Endothelial cell of umbilical vein (primary cell): ENCODE measurements at regions not wholly inside any gene's neighbourhood (a gene's known extent, or its start where the extent isn't known, plus 50 kb on each side); places are given as distances from the start of the nearest gene placed in this dataset.

ENCODE experiments used
- BruUV-seq: library from RNA; stranded (reverse); fragments of 400-500 nt; replicated peaks from 2 replicates; lab custom pipeline; 2021; lab: Mats Ljungman, UMichigan
- CTCF ChIA-PET: fragments of 300-600, 350-600 bp; sonication (Branson Sonifier 250); formaldehyde crosslinking; loops from one replicate; lab custom pipeline; 2021; ENCODE audit warnings: antibody characterized with exemption, inconsistent platforms; lab: Charles Lee
- POLR2A ChIA-PET: fragments of 300-600, 350-600 bp; sonication (Branson Sonifier 250); formaldehyde crosslinking; loops from one replicate; lab custom pipeline; 2021; ENCODE audit warnings: antibody characterized with exemption, inconsistent platforms; lab: Charles Lee
- DNase-seq: peaks from one replicate; pipeline ENCODE4 v3.0.0-alpha.2; 2011; ENCODE audit warnings: low read depth, low spot score
- FAIRE-seq: peaks from 2 replicates; lab custom pipeline; 2011; peaks lifted over from hg19 to GRCh38; lab: Jason Lieb, UNC
- H2AFZ ChIP-seq: 2 replicates; pipeline ENCODE4 v1.6.0; 2012; ENCODE audit warnings: low read depth, low read length, control low read depth, inconsistent platforms
- H3K27ac ChIP-seq: 2 replicates; pipeline ENCODE4 v1.5.1; 2011; ENCODE audit warnings: low read depth, mild to moderate bottlenecking, control low read depth, low read length, moderate library complexity; ENCODE audit not compliant: insufficient read depth
- H3K27me3 ChIP-seq, 2 experiments: 2 replicates each; pipeline versions ENCODE4 v1.6.0 to v1.6.1; 2011; ENCODE audit warnings: low read length in 2 of 2, mixed read lengths in 1 of 2; ENCODE audit not compliant: control insufficient read depth in 2 of 2, insufficient read depth in 2 of 2
- H3K36me3 ChIP-seq, 2 experiments: 2 replicates in 1 of 2; 3 replicates in 1 of 2; pipeline ENCODE4 v1.5.1; 2011; ENCODE audit warnings: low read length in 2 of 2, mild to moderate bottlenecking in 1 of 2, moderate library complexity in 1 of 2; ENCODE audit not compliant: control insufficient read depth in 2 of 2, insufficient read depth in 2 of 2; ENCODE audit errors: extremely low read depth in 1 of 2
- H3K4me1 ChIP-seq: 3 replicates; pipeline ENCODE4 v1.5.1; 2011; ENCODE audit warnings: mild to moderate bottlenecking, low read length; ENCODE audit not compliant: control insufficient read depth, insufficient read depth; ENCODE audit errors: extremely low read depth
- H3K4me2 ChIP-seq: 2 replicates; pipeline ENCODE4 v1.6.1; 2011; ENCODE audit warnings: low read length, control low read depth, mixed read lengths; ENCODE audit not compliant: insufficient read depth
- H3K4me3 ChIP-seq, 3 experiments: fragments of 200-600 bp in 1 of 3; sonication (generic), shearing (Covaris generic) in 1 of 3; replicated peaks in 1 of 3; 2 replicates each; pipeline ENCODE4 v1.5.1; 2011 to 2016; ENCODE audit warnings: control low read depth in 3 of 3, low read length in 3 of 3, mild to moderate bottlenecking in 2 of 3, inconsistent platforms in 1 of 3, low read depth in 1 of 3, moderate library complexity in 1 of 3; ENCODE audit not compliant: insufficient read depth in 1 of 3
- H3K79me2 ChIP-seq: 2 replicates; pipeline ENCODE4 v1.6.0; 2012; ENCODE audit warnings: low read length, inconsistent platforms; ENCODE audit not compliant: control insufficient read depth, insufficient read depth
- H3K9ac ChIP-seq: replicated peaks from 2 replicates; pipeline ENCODE3; 2011; ENCODE audit warnings: low read length, control low read depth; ENCODE audit not compliant: insufficient read depth; ENCODE audit errors: extremely low read depth
- H3K9me1 ChIP-seq: replicated peaks from 3 replicates; pipeline ENCODE4 v1.6.0; 2011; ENCODE audit warnings: mild to moderate bottlenecking, low read length; ENCODE audit not compliant: control insufficient read depth, insufficient read depth; ENCODE audit errors: extremely low read depth
- H3K9me3 ChIP-seq: replicated peaks from 2 replicates; pipeline ENCODE4 v1.5.1; 2012; ENCODE audit warnings: low read length, inconsistent platforms; ENCODE audit not compliant: control insufficient read depth, insufficient read depth
- H4K20me1 ChIP-seq: replicated peaks from 2 replicates; pipeline ENCODE3; 2011; ENCODE audit warnings: mild to moderate bottlenecking, low read length; ENCODE audit not compliant: control insufficient read depth, insufficient read depth; ENCODE audit errors: extremely low read depth
- EZH2 ChIP-seq: IDR thresholded peaks from 2 replicates; pipeline ENCODE4 v1.6.1; 2012; ENCODE audit warnings: borderline replicate concordance, low read depth, mild to moderate bottlenecking, moderate library complexity, low read length, inconsistent platforms; ENCODE audit not compliant: severe bottlenecking
- FOS ChIP-seq: IDR thresholded peaks from 2 replicates; pipeline ENCODE4 v1.6.1; 2011; ENCODE audit warnings: mild to moderate bottlenecking, low read length, moderate library complexity, borderline replicate concordance; ENCODE audit not compliant: insufficient read depth
- GATA2 ChIP-seq: IDR thresholded peaks from 2 replicates; pipeline ENCODE4 v1.7.0; 2011; ENCODE audit warnings: low read depth, mild to moderate bottlenecking, moderate library complexity, mixed read lengths, low read length; ENCODE audit not compliant: insufficient read length, insufficient read depth
- JUN ChIP-seq: IDR thresholded peaks from 2 replicates; pipeline ENCODE4 v1.6.1; 2011; ENCODE audit warnings: borderline replicate concordance, low read depth; ENCODE audit not compliant: insufficient read length, insufficient read depth
- MYC ChIP-seq: IDR thresholded peaks from one replicate; pipeline ENCODE4 v1.6.1; 2011; ENCODE audit warnings: mild to moderate bottlenecking, low read depth, low read length
- dilution Hi-C: fragments of 300-500 bp; cut with MboI; formaldehyde crosslinking; loops from one replicate; pipeline ENCODE4 v1.15.0; 2019; ENCODE audit warnings: low sequenced_read_pairs; ENCODE audit not compliant: extremely low pct_ligation_motif_present
- intact Hi-C: fragments of 100-400 bp; cut with micrococcal nuclease; formaldehyde crosslinking; loops from one replicate; pipeline ENCODE4 v1.10.0; 2022
- TF ChIP-seq, protein P1 (sequence below): IDR thresholded peaks from 2 replicates; pipeline ENCODE4 v1.6.1; 2011; ENCODE audit not compliant: insufficient read depth, insufficient read length
- TF ChIP-seq, protein P2 (sequence below), 2 donors: IDR thresholded peaks; 1 replicate in 1 of 2; 2 replicates in 1 of 2; pipeline ENCODE4 v1.5.1; 2011; ENCODE audit warnings: low read length in 2 of 2, mild to moderate bottlenecking in 2 of 2, moderate library complexity in 2 of 2, control low read depth in 1 of 2, inconsistent platforms in 1 of 2, low read depth in 1 of 2; ENCODE audit not compliant: insufficient read depth in 1 of 2; ENCODE audit errors: extremely low read depth in 1 of 2

DNA sequence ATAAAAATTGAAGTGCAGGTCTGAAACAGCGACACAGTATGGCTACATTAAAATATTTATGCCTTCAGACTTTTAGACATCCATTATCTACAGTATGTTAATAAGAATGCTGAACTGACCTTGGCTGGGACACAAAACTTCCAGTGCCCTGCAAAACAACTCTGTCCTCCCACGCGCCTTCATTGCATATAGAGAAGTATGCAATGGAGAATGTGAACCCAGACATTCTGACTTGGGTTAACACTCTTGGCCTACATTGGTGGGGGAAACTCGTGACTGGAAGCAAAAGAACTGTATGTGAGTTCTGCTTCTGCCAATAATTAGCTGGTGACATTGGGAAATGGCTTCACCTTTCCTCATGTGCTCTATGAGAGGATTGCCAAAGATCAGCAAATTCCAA, 110.5 kb upstream of the SLC24A5 start:
- no TSS peak for BruUV-seq
- H3K9me3 ChIP-seq, result no peaks in the 10 kb centered on the region
- dilution Hi-C loops (no loop called here), intact Hi-C loops (no loop called here)
- H3K27ac ChIP-seq, result no peak overlapping the region
- H3K4me1 ChIP-seq, result no peaks in the 10 kb centered on the region
- H3K4me3 ChIP-seq, result no peak overlapping the region
- H3K9ac ChIP-seq, result no peak overlapping the region
- no peaks in the 10 kb centered on the region for H4K20me1 ChIP-seq
- no peaks in the 10 kb centered on the region for H3K9me1 ChIP-seq
- DNase-seq, result no peak
- FAIRE-seq, result no peak
- H3K27me3 ChIP-seq, result peaks cover 0 to 3% of the 10 kb centered on the region in 2 experiments
- no peaks in the 10 kb centered on the region for H3K36me3 ChIP-seq
- TF ChIP-seq JUN, result no peak
- TF ChIP-seq MYC, result no peak
- TF ChIP-seq, protein P1, sequence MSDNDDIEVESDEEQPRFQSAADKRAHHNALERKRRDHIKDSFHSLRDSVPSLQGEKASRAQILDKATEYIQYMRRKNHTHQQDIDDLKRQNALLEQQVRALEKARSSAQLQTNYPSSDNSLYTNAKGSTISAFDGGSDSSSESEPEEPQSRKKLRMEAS, result no peak
- no peak for TF ChIP-seq EZH2
- TF ChIP-seq, protein P2, sequence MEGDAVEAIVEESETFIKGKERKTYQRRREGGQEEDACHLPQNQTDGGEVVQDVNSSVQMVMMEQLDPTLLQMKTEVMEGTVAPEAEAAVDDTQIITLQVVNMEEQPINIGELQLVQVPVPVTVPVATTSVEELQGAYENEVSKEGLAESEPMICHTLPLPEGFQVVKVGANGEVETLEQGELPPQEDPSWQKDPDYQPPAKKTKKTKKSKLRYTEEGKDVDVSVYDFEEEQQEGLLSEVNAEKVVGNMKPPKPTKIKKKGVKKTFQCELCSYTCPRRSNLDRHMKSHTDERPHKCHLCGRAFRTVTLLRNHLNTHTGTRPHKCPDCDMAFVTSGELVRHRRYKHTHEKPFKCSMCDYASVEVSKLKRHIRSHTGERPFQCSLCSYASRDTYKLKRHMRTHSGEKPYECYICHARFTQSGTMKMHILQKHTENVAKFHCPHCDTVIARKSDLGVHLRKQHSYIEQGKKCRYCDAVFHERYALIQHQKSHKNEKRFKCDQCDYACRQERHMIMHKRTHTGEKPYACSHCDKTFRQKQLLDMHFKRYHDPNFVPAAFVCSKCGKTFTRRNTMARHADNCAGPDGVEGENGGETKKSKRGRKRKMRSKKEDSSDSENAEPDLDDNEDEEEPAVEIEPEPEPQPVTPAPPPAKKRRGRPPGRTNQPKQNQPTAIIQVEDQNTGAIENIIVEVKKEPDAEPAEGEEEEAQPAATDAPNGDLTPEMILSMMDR (IDR thresholded peaks at IDR 0.05; ENCODE audit: extremely low read depth in 1 of 2, insufficient read depth in 1 of 2, low read depth in 1 of 2, low read length in 2 of 2), result no peak
- H2AFZ ChIP-seq, result no peak overlapping the region
- ChIA-PET CTCF (no interaction called here), POLR2A (no interaction called here)
- H3K79me2 ChIP-seq, result no peaks in the 10 kb centered on the region
- no peak overlapping the region for H3K4me2 ChIP-seq

DNA sequence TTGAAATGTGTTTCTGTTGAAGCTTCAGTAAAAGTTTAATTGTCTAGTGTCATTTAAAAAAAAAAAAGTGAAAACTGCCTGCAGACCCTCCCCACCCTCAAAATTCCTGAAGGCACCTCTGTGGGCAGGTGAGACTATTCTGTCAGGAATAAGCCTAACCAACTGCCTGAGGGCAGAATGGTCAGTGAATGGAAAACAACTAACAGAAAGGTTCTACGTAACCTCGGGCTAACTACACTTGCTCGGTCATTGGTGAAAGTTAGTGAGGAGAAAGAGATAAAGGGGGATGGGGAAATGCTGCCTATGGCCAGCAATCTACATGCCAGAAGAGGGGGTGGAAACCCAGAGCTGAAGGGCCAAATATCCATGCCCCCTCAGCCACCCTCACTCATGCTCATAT, 108.6 kb upstream of the SLC24A5 start:
- Histone ChIP-seq H4K20me1 (no peaks in the 10 kb centered on the region), H3K27me3 (peaks cover 0 to 6% of the 10 kb centered on the region in 2 experiments), H3K27ac (no peak overlapping the region), H3K4me2 (no peak overlapping the region), H3K4me3 (no peak overlapping the region), H3K36me3 (no peaks in the 10 kb centered on the region), H3K4me1 (no peaks in the 10 kb centered on the region), H3K79me2 (no peaks in the 10 kb centered on the region), H3K9me3 (no peaks in the 10 kb centered on the region), H3K9ac (no peak overlapping the region), H3K9me1 (no peaks in the 10 kb centered on the region), H2AFZ (no peak overlapping the region)
- CTCF ChIA-PET, result no interaction called here
- no peak for DNase-seq
- intact Hi-C loops, result no loop called here
- FAIRE-seq, result no peak
- POLR2A ChIA-PET, result no interaction called here
- no TSS peak for BruUV-seq
- TF ChIP-seq GATA2 (no peak), FOS (no peak), EZH2 (no peak)
- dilution Hi-C loops, result no loop called here
